Ectodermal cell (in vitro differentiated cells): ENCODE measurements at regions not wholly inside any gene's neighbourhood (a gene's known extent, or its start where the extent isn't known, plus 50 kb on each side); places are given as distances from the start of the nearest gene placed in this dataset.

Experiments
- H3K27ac ChIP-seq: 2 replicates; pipeline ENCODE4 v1.7.0; 2013; ENCODE audit warnings: mild to moderate bottlenecking, low read depth, low read length; ENCODE audit not compliant: insufficient read depth, poor library complexity, severe bottlenecking
- H3K27me3 ChIP-seq: 2 replicates; pipeline ENCODE4 v1.7.0; 2013; ENCODE audit warnings: mild to moderate bottlenecking, low read length; ENCODE audit not compliant: insufficient read depth, control insufficient read depth, poor library complexity, severe bottlenecking
- H3K36me3 ChIP-seq: one replicate; pipeline ENCODE4 v1.7.0; 2013; ENCODE audit warnings: low read length; ENCODE audit not compliant: control insufficient read depth, insufficient read depth
- H3K4me1 ChIP-seq: one replicate; pipeline ENCODE4 v1.7.0; 2013; ENCODE audit warnings: low read length; ENCODE audit not compliant: control insufficient read depth, insufficient read depth
- H3K4me3 ChIP-seq: 2 replicates; pipeline ENCODE4 v1.7.0; 2013; ENCODE audit warnings: low read depth, low read length, control low read depth; ENCODE audit not compliant: insufficient read depth
- H3K9me3 ChIP-seq: 2 replicates; pipeline ENCODE4 v1.7.0; 2013; ENCODE audit warnings: mild to moderate bottlenecking, low read length, moderate library complexity; ENCODE audit not compliant: control insufficient read depth
- WGBS, 2 experiments: methylation state at CpG; one replicate each; pipeline ENCODE4 v1.1.7; 2013; ENCODE audit warnings: missing lambda C conversion rate in 2 of 2; 5-methylcytosine and 5-hydroxymethylcytosine counted together

GRCh38 chr6:48845219-48845618 lies 617.8 kb downstream of the MMUT start:
- Histone ChIP-seq H3K27ac (no peak overlapping the region), H3K36me3 (no peaks in the 10 kb centered on the region), H3K4me1 (no peaks in the 10 kb centered on the region), H3K4me3 (no peak overlapping the region), H3K9me3 (no peaks in the 10 kb centered on the region), H3K27me3 (no peaks in the 10 kb centered on the region)
- 89 to 90% methylated on average over 3 of the region's 3 CpGs for WGBS, 2 experiments

GRCh38 chr6:48844696-48845095 lies 618.4 kb downstream of the MMUT start:
- Histone ChIP-seq H3K27ac (no peak overlapping the region), H3K4me3 (no peak overlapping the region), H3K36me3 (no peaks in the 10 kb centered on the region), H3K9me3 (no peaks in the 10 kb centered on the region), H3K4me1 (no peaks in the 10 kb centered on the region), H3K27me3 (no peaks in the 10 kb centered on the region)
- WGBS, 2 experiments = 88 to 94% methylated on average over 2 of the region's 2 CpGs

DNA sequence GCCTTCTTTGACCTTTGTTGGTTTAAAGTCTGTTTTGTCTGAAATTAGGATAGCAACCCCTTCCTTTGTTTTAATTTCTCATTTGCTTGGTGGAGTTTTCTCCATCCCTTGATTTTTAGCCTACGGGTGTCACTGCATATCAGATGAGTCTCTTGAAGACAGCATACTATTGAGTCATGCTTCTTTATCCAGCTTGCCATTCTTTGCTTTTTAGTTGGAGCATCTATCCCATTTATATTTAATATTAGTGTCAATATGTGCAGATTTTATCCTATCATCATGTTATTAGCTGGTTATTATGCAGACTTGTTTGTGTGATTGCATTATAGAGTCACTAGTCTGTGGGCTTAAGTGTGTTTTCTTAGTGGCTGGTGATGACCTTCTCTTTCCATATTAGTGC lies 622.2 kb downstream of the MMUT start:
- Histone ChIP-seq H3K27ac (no peak overlapping the region), H3K36me3 (no peaks in the 10 kb centered on the region), H3K9me3 (no peaks in the 10 kb centered on the region), H3K4me1 (no peaks in the 10 kb centered on the region), H3K4me3 (no peak overlapping the region), H3K27me3 (no peaks in the 10 kb centered on the region)
- WGBS, 2 experiments = 100% methylated on average over 1 of the region's 1 CpG

GRCh38 chr6:48839206-48839605 lies 623.8 kb downstream of the MMUT start:
- H3K4me3 ChIP-seq = no peak overlapping the region
- H3K4me1 ChIP-seq = no peaks in the 10 kb centered on the region
- H3K9me3 ChIP-seq = no peaks in the 10 kb centered on the region
- no peak overlapping the region for H3K27ac ChIP-seq
- 23 to 33% methylated on average over 2 of the region's 2 CpGs for WGBS, 2 experiments
- H3K36me3 ChIP-seq = no peaks in the 10 kb centered on the region
- no peaks in the 10 kb centered on the region for H3K27me3 ChIP-seq

GRCh38 chr6:48837744-48838143 lies 625.3 kb downstream of the MMUT start:
- Histone ChIP-seq H3K9me3 (no peaks in the 10 kb centered on the region), H3K4me3 (no peak overlapping the region), H3K4me1 (no peaks in the 10 kb centered on the region), H3K27ac (no peak overlapping the region), H3K27me3 (no peaks in the 10 kb centered on the region), H3K36me3 (no peaks in the 10 kb centered on the region)
- 97 to 99% methylated on average over 3 of the region's 3 CpGs for WGBS, 2 experiments

DNA sequence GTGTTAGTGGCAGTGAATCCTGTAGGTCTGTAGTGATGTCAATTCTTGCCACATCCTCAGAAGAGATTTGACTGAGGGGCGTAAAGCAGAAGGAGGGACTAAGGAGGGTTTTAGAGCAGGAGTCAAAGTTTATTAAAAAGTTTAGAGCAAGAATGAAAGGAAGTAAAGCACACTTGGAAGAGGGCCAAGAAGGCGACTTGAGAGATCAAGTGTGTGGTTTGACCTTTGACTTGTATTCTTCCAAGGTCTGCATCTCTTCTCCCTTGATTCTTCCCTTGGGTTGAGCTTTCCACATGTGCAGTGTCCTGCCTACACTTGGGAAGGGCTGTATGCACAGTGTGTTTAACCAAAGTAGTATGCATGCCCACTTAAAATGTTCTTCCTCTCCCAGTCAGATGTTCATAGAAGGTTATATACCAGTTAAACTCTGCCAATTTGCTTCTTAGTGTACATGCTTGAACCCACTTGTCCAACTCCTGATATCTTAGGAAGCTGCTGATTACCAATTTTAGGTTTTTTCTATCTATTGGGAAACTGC lies 627.6 kb downstream of the MMUT start:
- no peak overlapping the region for H3K4me3 ChIP-seq
- no peaks in the 10 kb centered on the region for H3K36me3 ChIP-seq
- 93 to 97% methylated on average over 2 of the region's 2 CpGs for WGBS, 2 experiments
- no peaks in the 10 kb centered on the region for H3K4me1 ChIP-seq
- H3K27me3 ChIP-seq = no peaks in the 10 kb centered on the region
- H3K27ac ChIP-seq = no peak overlapping the region
- no peaks in the 10 kb centered on the region for H3K9me3 ChIP-seq

DNA sequence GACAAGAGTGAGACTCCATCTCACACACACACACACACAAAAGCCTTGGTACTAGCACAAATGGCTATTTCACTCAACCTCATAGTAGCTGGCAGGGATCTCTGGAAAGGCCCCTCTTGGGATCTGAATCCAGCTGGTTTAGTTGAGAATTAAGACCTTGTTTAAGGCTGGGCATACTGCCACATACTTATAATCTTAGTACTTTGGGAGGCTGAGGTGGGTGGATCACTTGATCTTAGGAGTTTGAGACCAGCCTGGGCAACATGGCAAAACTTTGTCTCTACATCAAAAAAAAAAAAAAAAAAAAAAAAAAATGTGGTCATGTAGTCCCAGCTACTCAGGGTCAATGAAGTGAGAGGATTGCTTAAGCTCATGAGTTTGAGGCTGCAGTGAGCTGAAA lies 628.3 kb downstream of the MMUT start:
- Histone ChIP-seq H3K27me3 (no peaks in the 10 kb centered on the region), H3K4me3 (no peak overlapping the region), H3K4me1 (no peaks in the 10 kb centered on the region)

DNA sequence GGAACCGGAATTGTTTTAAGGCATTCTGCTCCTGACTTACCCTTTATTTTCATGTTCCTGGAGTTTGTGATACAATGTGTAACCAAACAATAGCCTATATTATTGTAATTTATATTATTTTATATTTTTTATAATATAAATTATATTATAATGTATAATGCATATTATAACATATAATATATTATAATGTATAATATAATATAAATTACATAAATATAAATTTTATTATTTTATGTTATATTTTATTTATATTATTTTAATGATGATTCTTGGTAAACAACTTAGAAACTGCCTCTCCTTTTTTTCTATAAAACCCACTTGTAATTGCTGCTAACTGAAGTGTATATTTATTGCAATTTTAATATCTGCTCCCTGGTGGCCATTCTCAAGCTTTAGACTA lies 629.1 kb downstream of the MMUT start:
- Histone ChIP-seq H3K9me3 (no peaks in the 10 kb centered on the region), H3K27me3 (no peaks in the 10 kb centered on the region), H3K27ac (no peak overlapping the region), H3K4me1 (no peaks in the 10 kb centered on the region), H3K36me3 (no peaks in the 10 kb centered on the region), H3K4me3 (no peak overlapping the region)
- no CpG with 5 or more reads among the region's 1 CpG for WGBS, 2 experiments

More for the DNA sequence above, 628.3 kb downstream of the MMUT start:
- Histone ChIP-seq H3K27ac (no peak overlapping the region), H3K9me3 (no peaks in the 10 kb centered on the region), H3K36me3 (no peaks in the 10 kb centered on the region)

DNA sequence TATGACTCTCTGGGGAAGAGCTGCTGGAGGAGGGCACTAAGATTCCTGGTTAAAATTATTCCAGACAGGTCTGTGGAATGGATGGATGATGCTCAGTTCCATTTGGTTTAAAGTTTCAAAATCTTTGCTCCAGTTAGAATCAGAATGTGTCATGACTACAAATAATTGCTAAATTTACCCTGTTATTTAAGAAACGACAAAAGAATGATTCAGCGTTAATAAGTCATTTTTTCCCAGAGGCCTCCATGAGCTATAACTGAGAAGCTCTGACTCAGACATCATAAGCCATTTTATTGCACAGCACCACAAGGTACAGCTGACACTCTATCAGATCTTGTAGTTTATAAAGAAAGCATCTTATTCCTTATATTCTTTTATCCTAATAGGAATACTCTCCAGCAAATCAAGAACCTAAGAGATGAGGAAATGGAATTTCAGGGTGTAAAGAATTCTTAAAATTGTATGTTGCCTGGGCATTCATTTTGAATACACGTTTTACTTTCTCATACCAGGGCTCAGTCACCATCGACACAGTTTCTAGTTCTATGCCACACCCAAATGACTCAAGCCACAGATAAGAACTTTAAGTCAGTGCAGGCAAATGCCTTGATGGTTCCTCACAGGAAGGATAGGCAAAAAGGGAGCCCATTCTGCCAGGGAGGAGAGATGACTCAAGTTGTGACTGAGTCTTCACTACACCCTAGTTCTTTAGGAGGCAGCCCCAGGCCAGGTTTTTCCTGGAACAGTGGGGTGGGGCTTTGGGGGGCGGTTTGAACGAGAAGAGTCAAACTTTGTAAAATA lies 636.0 kb downstream of the MMUT start:
- Histone ChIP-seq H3K27ac (no peak overlapping the region), H3K36me3 (no peaks in the 10 kb centered on the region), H3K4me1 (no peaks in the 10 kb centered on the region), H3K27me3 (no peaks in the 10 kb centered on the region), H3K4me3 (no peak overlapping the region), H3K9me3 (no peaks in the 10 kb centered on the region)
- WGBS, 2 experiments = 89 to 94% methylated on average over 6 of the region's 6 CpGs

DNA sequence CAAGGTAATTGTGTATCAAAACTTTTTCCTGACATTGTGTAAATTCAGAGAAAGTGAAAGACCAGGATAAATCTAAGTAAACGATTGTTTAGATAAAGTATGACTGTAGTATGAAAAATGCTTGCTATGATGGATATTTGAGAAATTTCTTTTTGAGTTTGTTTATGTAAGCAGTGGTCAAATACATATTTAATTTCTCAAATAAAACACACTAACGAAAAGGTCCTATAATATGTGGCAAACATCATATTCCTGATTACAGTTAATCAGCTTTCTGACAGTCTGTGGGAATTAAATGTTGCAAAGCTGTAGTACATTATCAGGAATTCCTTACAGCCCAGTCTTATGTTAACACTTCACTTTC lies 636.9 kb downstream of the MMUT start:
- H3K9me3 ChIP-seq = no peaks in the 10 kb centered on the region
- no peak overlapping the region for H3K4me3 ChIP-seq
- no peaks in the 10 kb centered on the region for H3K27me3 ChIP-seq
- no peaks in the 10 kb centered on the region for H3K36me3 ChIP-seq
- 96% methylated on average over 1 to 2 of the region's 2 CpGs for WGBS, 2 experiments
- no peaks in the 10 kb centered on the region for H3K4me1 ChIP-seq
- no peak overlapping the region for H3K27ac ChIP-seq
